ENCODE measurements at regions not wholly inside any gene's neighbourhood (a gene's known extent, or its start where the extent isn't known, plus 50 kb on each side); places are given as distances from the start of the nearest gene placed in this dataset.
A peak's percentile ranks its signal among the peaks of the same experiment; 100 is the strongest.

DNA sequence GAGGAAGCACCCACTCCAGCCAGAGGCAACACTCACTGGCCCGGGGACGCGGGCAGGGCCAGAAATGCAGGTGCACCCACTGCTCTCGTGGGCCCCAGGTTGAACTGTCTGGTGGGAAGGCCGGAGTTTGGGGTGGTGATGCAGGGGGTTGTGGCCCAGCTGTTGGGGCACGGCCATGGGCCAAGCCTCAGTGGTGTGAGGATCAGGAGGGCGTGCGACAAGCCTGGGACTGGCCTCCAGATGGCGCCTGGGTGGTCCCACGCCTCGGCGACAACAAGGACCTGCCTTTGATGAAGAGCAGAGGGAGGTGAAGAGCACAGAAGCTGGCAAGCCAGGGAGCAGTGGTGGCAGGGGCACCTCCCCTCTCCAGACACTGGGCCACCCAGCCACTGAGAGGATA, 240.8 kb downstream of the BRD1 start:
- H3K4me1 ChIP-seq (ENCODE audit: insufficient read depth): no peaks in the 10 kb centered on the region
- no peak for DNase-seq (ENCODE audit: low spot score)
- no peaks in the 10 kb centered on the region for H3K79me2 ChIP-seq (replicated peaks; ENCODE audit: insufficient read depth)
- H3K4me3 ChIP-seq: no peak overlapping the region
- TF ChIP-seq EZH2 (IDR thresholded peaks at IDR 0.05; ENCODE audit: low read depth, unreplicated experiment): no peak
- H3K4me2 ChIP-seq: no peak overlapping the region
- Mint-ChIP-seq H3K27me3 (ENCODE audit: insufficient read depth, low read depth, poor library complexity) (peaks cover 4% of the 10 kb centered on the region), H3K4me3 (no peak overlapping the region), H3K9me3 (no peaks in the 10 kb centered on the region; the same call in 2 of the 3 replicates), H3K27ac (no peak overlapping the region), H3K4me1 (peaks cover 4% of the 10 kb centered on the region; the same call in 2 of the 3 replicates), H3K36me3 (ENCODE audit: low read depth) (no peaks in the 10 kb centered on the region)
- no peaks in the 10 kb centered on the region for H4K20me1 ChIP-seq (replicated peaks; ENCODE audit: insufficient read depth)
- H3K36me3 ChIP-seq (ENCODE audit: insufficient read depth): peaks cover 3% of the 10 kb centered on the region; the same call in 1 of the 2 replicates
- peak; percentile 71 for ATAC-seq
- H2AFZ ChIP-seq: no peak overlapping the region
- no peak overlapping the region for H3K27ac ChIP-seq (ENCODE audit: low read depth)
- no peaks in the 10 kb centered on the region for H3K27me3 ChIP-seq (ENCODE audit: insufficient read depth)
- no peaks in the 10 kb centered on the region for H3F3A ChIP-seq (replicated peaks; ENCODE audit: low read depth)
- H3K9me2 ChIP-seq (ENCODE audit: insufficient read depth): no peaks in the 10 kb centered on the region

DNA sequence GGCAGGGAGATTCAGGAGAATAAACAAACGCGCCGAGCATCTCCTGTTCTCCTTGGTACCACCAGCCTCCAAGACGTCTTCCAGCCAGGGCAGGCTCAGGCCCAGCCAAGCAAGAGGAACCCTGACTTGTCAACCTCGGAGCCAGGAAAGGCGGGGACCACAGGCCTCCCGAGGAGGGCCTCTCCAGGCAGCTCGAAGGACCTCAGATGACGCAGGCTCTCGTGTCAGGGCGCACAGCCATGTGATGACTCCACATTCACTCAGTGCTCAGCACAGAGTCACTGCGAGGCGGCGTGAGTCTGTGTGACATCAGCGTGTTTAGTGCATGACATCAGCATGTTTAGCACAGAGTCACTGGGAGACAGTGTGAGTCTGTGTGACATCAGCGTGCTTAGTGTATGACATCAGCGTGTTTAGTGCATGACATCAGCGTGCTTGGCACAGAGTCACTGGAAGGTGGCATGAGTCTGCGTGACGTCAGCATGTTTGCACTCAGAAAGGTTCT, 241.4 kb downstream of the BRD1 start:
- Histone ChIP-seq H3K79me2 (replicated peaks; ENCODE audit: insufficient read depth) (no peaks in the 10 kb centered on the region), H3K36me3 (ENCODE audit: insufficient read depth) (peaks cover 3% of the 10 kb centered on the region; the same call in 1 of the 2 replicates), H4K20me1 (replicated peaks; ENCODE audit: insufficient read depth) (no peaks in the 10 kb centered on the region), H3K4me2 (no peak overlapping the region), H3K27ac (ENCODE audit: low read depth) (no peak overlapping the region), H3K27me3 (ENCODE audit: insufficient read depth) (no peaks in the 10 kb centered on the region), H3K4me1 (ENCODE audit: insufficient read depth) (no peaks in the 10 kb centered on the region), H3F3A (replicated peaks; ENCODE audit: low read depth) (no peaks in the 10 kb centered on the region), H3K4me3 (no peak overlapping the region), H3K9me2 (ENCODE audit: insufficient read depth) (no peaks in the 10 kb centered on the region), H2AFZ (no peak overlapping the region)
- TF ChIP-seq POLR2AphosphoS5 (IDR thresholded peaks at IDR 0.05; ENCODE audit: low read depth) (no peak), CREB1 (CRISPR knock-in tag; IDR thresholded peaks at IDR 0.05; ENCODE audit: low read depth) (peak; percentile 48; the same call in 1 of the 2 replicates), CTCF (conservative IDR thresholded peaks at IDR 0.05; ENCODE audit: low read depth in 2 of 2) (no peak)
- H3K4me1 Mint-ChIP-seq: peaks cover 3% of the 10 kb centered on the region; the same call in 2 of the 3 replicates
- no peaks in the 10 kb centered on the region; the same call in 2 of the 3 replicates for H3K9me3 Mint-ChIP-seq
- H3K36me3 Mint-ChIP-seq (ENCODE audit: low read depth): no peaks in the 10 kb centered on the region
- no peak for DNase-seq (ENCODE audit: low spot score)
- no peak overlapping the region for H3K4me3 Mint-ChIP-seq
- peaks cover 4% of the 10 kb centered on the region for H3K27me3 Mint-ChIP-seq (ENCODE audit: insufficient read depth, low read depth, poor library complexity)
- H3K27ac Mint-ChIP-seq: no peak overlapping the region; the same call in 1 of the 2 replicates
- ATAC-seq: no peak

- Histone ChIP-seq H4K20me1 (replicated peaks; ENCODE audit: insufficient read depth) (no peaks in the 10 kb centered on the region), H3K36me3 (ENCODE audit: insufficient read depth) (peaks cover 3% of the 10 kb centered on the region; the same call in 1 of the 2 replicates), H3K4me3 (no peak overlapping the region), H3F3A (replicated peaks; ENCODE audit: low read depth) (no peaks in the 10 kb centered on the region), H3K4me1 (ENCODE audit: insufficient read depth) (no peaks in the 10 kb centered on the region), H3K27ac (ENCODE audit: low read depth) (no peak overlapping the region), H3K27me3 (ENCODE audit: insufficient read depth) (no peaks in the 10 kb centered on the region), H3K79me2 (replicated peaks; ENCODE audit: insufficient read depth) (no peaks in the 10 kb centered on the region), H2AFZ (no peak overlapping the region), H3K4me2 (no peak overlapping the region), H3K9me2 (ENCODE audit: insufficient read depth) (no peaks in the 10 kb centered on the region)
- ATAC-seq: no peak
- no peaks in the 10 kb centered on the region; the same call in 2 of the 3 replicates for H3K4me1 Mint-ChIP-seq
- no peak overlapping the region for H3K4me3 Mint-ChIP-seq
- peaks cover 4% of the 10 kb centered on the region for H3K27me3 Mint-ChIP-seq (ENCODE audit: insufficient read depth, low read depth, poor library complexity)
- no peaks in the 10 kb centered on the region for H3K36me3 Mint-ChIP-seq (ENCODE audit: low read depth)
- no peaks in the 10 kb centered on the region; the same call in 2 of the 3 replicates for H3K9me3 Mint-ChIP-seq
- no peak for DNase-seq (ENCODE audit: low spot score)
- no peak overlapping the region; the same call in 1 of the 2 replicates for H3K27ac Mint-ChIP-seq
- TF ChIP-seq POLR2AphosphoS5 (IDR thresholded peaks at IDR 0.05; ENCODE audit: low read depth) (no peak), NANOG (IDR thresholded peaks at IDR 0.05; ENCODE audit: borderline replicate concordance) (no peak), EZH2phosphoT487 (IDR thresholded peaks at IDR 0.05; ENCODE audit: unreplicated experiment) (no peak), ZNF331 (CRISPR knock-in tag; IDR thresholded peaks at IDR 0.05; ENCODE audit: low read depth) (no peak), JUNB (IDR thresholded peaks at IDR 0.05; ENCODE audit: unreplicated experiment) (no peak), CREB1 (CRISPR knock-in tag; IDR thresholded peaks at IDR 0.05; ENCODE audit: low read depth) (no peak)
Measured at GRCh38 chr22:49585461-49586243, 242.0 kb downstream of the BRD1 start.

Measured in GM23338 (cell line).